PFSK-1 (cell line): ENCODE measurements at regions not wholly inside any gene's neighbourhood (a gene's known extent, or its start where the extent isn't known, plus 50 kb on each side); places are given as distances from the start of the nearest gene placed in this dataset.

Experiments used
- FOXP2 ChIP-seq: optimal IDR thresholded peaks from 2 replicates; pipeline ENCODE3; 2011; ENCODE audit warnings: borderline replicate concordance, control low read depth, inconsistent platforms; ENCODE audit not compliant: insufficient read depth; ENCODE audit errors: extremely low read length, extremely low read depth
- POLR2AphosphoS5 ChIP-seq: IDR thresholded peaks from 2 replicates; pipeline ENCODE4 v1.6.1; 2012; ENCODE audit warnings: low read depth, mild to moderate bottlenecking, control low read depth, low read length, moderate library complexity
- SIN3A ChIP-seq: IDR thresholded peaks from 2 replicates; pipeline ENCODE4 v1.6.1; 2012; ENCODE audit warnings: mild to moderate bottlenecking, low read length, moderate library complexity, borderline replicate concordance; ENCODE audit not compliant: insufficient read depth
- TAF1 ChIP-seq: IDR thresholded peaks from 2 replicates; pipeline ENCODE4 v1.6.1; 2012; ENCODE audit warnings: low read length, control low read depth, borderline replicate concordance; ENCODE audit not compliant: insufficient read depth
- TF ChIP-seq, protein P1 (sequence below), 2 experiments: IDR thresholded peaks; 2 replicates each; pipeline versions ENCODE4 v1.6.1 to v1.8.0; 2011 to 2012; ENCODE audit warnings: low read depth in 2 of 2, low read length in 2 of 2, control low read depth in 1 of 2, inconsistent platforms in 1 of 2, mild to moderate bottlenecking in 1 of 2, moderate library complexity in 1 of 2; ENCODE audit not compliant: insufficient read depth in 1 of 2

DNA sequence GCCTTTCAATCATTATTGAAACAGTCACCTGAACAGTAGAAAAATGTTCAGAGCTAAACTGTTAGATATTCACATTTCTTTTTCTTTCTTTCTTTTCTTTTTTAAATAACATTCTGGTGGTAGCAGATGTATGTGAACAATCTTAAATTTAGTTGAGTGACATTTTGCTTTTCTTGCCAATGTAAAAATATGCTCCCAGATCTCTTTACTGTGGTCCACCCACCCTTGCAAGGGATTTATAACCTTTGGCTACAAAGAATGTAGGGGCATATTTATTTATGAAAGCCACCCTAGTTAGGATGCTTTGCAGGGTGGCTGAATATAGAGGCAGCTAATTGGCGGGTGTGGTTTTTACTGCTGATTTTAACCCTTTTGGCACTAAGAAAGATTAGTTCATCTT is 473.9 kb downstream of the MFSD1 start:
- TF ChIP-seq, protein P1, sequence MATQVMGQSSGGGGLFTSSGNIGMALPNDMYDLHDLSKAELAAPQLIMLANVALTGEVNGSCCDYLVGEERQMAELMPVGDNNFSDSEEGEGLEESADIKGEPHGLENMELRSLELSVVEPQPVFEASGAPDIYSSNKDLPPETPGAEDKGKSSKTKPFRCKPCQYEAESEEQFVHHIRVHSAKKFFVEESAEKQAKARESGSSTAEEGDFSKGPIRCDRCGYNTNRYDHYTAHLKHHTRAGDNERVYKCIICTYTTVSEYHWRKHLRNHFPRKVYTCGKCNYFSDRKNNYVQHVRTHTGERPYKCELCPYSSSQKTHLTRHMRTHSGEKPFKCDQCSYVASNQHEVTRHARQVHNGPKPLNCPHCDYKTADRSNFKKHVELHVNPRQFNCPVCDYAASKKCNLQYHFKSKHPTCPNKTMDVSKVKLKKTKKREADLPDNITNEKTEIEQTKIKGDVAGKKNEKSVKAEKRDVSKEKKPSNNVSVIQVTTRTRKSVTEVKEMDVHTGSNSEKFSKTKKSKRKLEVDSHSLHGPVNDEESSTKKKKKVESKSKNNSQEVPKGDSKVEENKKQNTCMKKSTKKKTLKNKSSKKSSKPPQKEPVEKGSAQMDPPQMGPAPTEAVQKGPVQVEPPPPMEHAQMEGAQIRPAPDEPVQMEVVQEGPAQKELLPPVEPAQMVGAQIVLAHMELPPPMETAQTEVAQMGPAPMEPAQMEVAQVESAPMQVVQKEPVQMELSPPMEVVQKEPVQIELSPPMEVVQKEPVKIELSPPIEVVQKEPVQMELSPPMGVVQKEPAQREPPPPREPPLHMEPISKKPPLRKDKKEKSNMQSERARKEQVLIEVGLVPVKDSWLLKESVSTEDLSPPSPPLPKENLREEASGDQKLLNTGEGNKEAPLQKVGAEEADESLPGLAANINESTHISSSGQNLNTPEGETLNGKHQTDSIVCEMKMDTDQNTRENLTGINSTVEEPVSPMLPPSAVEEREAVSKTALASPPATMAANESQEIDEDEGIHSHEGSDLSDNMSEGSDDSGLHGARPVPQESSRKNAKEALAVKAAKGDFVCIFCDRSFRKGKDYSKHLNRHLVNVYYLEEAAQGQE (IDR thresholded peaks at IDR 0.05; ENCODE audit: insufficient read depth in 1 of 2, low read depth in 2 of 2, low read length in 2 of 2) = no peak
- no peak for TF ChIP-seq TAF1
- TF ChIP-seq SIN3A = no peak
- TF ChIP-seq POLR2AphosphoS5 = no peak
- TF ChIP-seq FOXP2 = no peak

DNA sequence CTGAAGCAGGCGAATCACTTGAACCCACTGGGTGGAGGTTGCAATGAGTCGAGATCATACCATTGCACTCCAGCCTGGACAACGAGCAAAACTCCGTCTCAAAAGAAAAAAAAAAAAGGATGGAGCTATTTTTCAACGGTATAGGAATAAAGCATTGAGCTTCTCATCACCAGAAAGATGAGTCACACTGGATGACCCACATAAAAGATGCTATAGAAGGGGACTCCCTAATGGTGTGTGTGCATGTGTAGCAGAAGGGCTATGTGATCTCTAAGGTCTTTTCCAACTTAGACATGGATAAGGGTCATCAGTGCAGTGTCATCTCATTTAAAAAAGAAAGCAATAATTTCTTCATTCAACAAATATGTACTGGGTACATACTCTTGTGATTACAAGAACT is 476.0 kb downstream of the MFSD1 start:
- TF ChIP-seq, protein P1 (IDR thresholded peaks at IDR 0.05; ENCODE audit: insufficient read depth in 1 of 2, low read depth in 2 of 2, low read length in 2 of 2) = no peak
- no peak for TF ChIP-seq FOXP2
- no peak for TF ChIP-seq TAF1
- TF ChIP-seq POLR2AphosphoS5 = no peak
- TF ChIP-seq SIN3A = no peak

- TF ChIP-seq FOXP2 (no peak), SIN3A (no peak), TAF1 (no peak), POLR2AphosphoS5 (no peak)
- TF ChIP-seq, protein P1 (IDR thresholded peaks at IDR 0.05; ENCODE audit: insufficient read depth in 1 of 2, low read depth in 2 of 2, low read length in 2 of 2) = no peak
These were observed 478.7 kb downstream of the MFSD1 start for GRCh38 chr3:159280386-159281191.

DNA sequence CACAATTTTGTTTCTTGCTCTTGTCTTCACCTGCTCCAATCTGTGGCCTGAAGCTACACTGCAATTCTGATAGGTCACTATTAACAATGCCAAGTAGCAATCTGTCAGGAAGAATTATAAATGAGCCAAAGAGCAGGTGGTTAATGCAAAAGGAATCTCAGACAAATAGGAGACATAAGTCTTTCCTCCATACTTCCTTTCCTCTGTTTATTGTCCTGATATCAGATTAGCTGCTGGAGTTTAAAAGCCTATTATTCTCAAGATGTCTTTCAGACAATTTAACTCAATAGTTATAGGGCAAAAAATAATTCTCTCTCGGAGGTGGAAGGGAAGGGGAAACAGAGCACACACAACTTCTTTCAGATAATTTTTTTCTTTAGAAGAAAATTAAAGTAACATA is 491.6 kb downstream of the MFSD1 start:
- TF ChIP-seq SIN3A (no peak), POLR2AphosphoS5 (no peak), TAF1 (no peak), FOXP2 (no peak)
- TF ChIP-seq, protein P1 (IDR thresholded peaks at IDR 0.05; ENCODE audit: insufficient read depth in 1 of 2, low read depth in 2 of 2, low read length in 2 of 2) = no peak

GRCh38 chr3:159301961-159302360 is 500.1 kb downstream of the MFSD1 start:
- TF ChIP-seq POLR2AphosphoS5 (no peak), SIN3A (no peak), FOXP2 (no peak), TAF1 (no peak)
